ENCODE measurements at regions not wholly inside any gene's neighbourhood (a gene's known extent, or its start where the extent isn't known, plus 50 kb on each side); places are given as distances from the start of the nearest gene placed in this dataset.

- ATAC-seq (no peak), DNase-seq (no peak)
- Histone ChIP-seq H3K9me3 (no peaks in the 10 kb centered on the region), H3K36me3 (no peaks in the 10 kb centered on the region), H3K4me3 (no peak overlapping the region), H3K27me3 (no peaks in the 10 kb centered on the region), H3K4me1 (no peaks in the 10 kb centered on the region), H3K27ac (no peak overlapping the region)
- intact Hi-C loops (cut with DNase I), result no loop called here
- WGBS (ENCODE audit: insufficient coverage, low coverage, low lambda C conversion rate, missing lambda C conversion rate), result 44% methylated on average over 5 of the region's 7 CpGs
- no peak for TF ChIP-seq CTCF (IDR thresholded peaks at IDR 0.05)
- TF ChIP-seq POLR2A (IDR thresholded peaks at IDR 0.05), result no peak
Measured at GRCh38 chr10:130553826-130554225, 417.6 kb downstream of the GLRX3 start.

- Histone ChIP-seq H3K27ac (no peak overlapping the region), H3K4me1 (no peaks in the 10 kb centered on the region), H3K9me3 (no peaks in the 10 kb centered on the region), H3K27me3 (no peaks in the 10 kb centered on the region), H3K4me3 (no peak overlapping the region), H3K36me3 (no peaks in the 10 kb centered on the region)
- no peak for TF ChIP-seq CTCF (IDR thresholded peaks at IDR 0.05)
- no peak for TF ChIP-seq POLR2A (IDR thresholded peaks at IDR 0.05)
- ATAC-seq (no peak), DNase-seq (no peak)
- intact Hi-C loops (cut with DNase I), result no loop called here
- WGBS (ENCODE audit: insufficient coverage, low coverage, low lambda C conversion rate, missing lambda C conversion rate), result 53% methylated on average over 11 of the region's 14 CpGs
Measured at GRCh38 chr10:130554701-130555410, 418.7 kb downstream of the GLRX3 start.

- Histone ChIP-seq H3K36me3 (no peaks in the 10 kb centered on the region), H3K9me3 (no peaks in the 10 kb centered on the region), H3K27me3 (no peaks in the 10 kb centered on the region), H3K4me1 (no peaks in the 10 kb centered on the region), H3K27ac (no peak overlapping the region), H3K4me3 (no peak overlapping the region)
- no peak for DNase-seq
- WGBS (ENCODE audit: insufficient coverage, low coverage, low lambda C conversion rate, missing lambda C conversion rate), result 29% methylated on average over 4 of the region's 7 CpGs
- intact Hi-C loops (cut with DNase I), result no loop called here
- TF ChIP-seq POLR2A (IDR thresholded peaks at IDR 0.05), result no peak
- ATAC-seq, result no peak
Measured at GRCh38 chr10:130555411-130555750, 419.2 kb downstream of the GLRX3 start.

GRCh38 chr10:130557181-130557845 lies 421.1 kb downstream of the GLRX3 start:
- intact Hi-C loops (cut with DNase I), result no loop called here
- H3K36me3 ChIP-seq, result no peaks in the 10 kb centered on the region
- no peaks in the 10 kb centered on the region for H3K4me1 ChIP-seq
- H3K27ac ChIP-seq, result no peak overlapping the region
- no peak for ATAC-seq
- no peaks in the 10 kb centered on the region for H3K9me3 ChIP-seq
- WGBS (ENCODE audit: insufficient coverage, low coverage, low lambda C conversion rate, missing lambda C conversion rate), result 42% methylated on average over 4 of the region's 8 CpGs
- DNase-seq, result no peak
- TF ChIP-seq CTCF (IDR thresholded peaks at IDR 0.05), result no peak
- no peak for TF ChIP-seq POLR2A (IDR thresholded peaks at IDR 0.05)
- H3K27me3 ChIP-seq, result no peaks in the 10 kb centered on the region
- no peak overlapping the region for H3K4me3 ChIP-seq

- no peak overlapping the region for H3K27ac ChIP-seq
- TF ChIP-seq CTCF (IDR thresholded peaks at IDR 0.05) (no peak), POLR2A (IDR thresholded peaks at IDR 0.05) (no peak)
- H3K9me3 ChIP-seq, result no peaks in the 10 kb centered on the region
- no peak overlapping the region for H3K4me3 ChIP-seq
- H3K27me3 ChIP-seq, result no peaks in the 10 kb centered on the region
- no peaks in the 10 kb centered on the region for H3K36me3 ChIP-seq
- no peaks in the 10 kb centered on the region for H3K4me1 ChIP-seq
- ATAC-seq (no peak), DNase-seq (no peak)
- intact Hi-C loops (cut with DNase I), result no loop called here
- WGBS (ENCODE audit: insufficient coverage, low coverage, low lambda C conversion rate, missing lambda C conversion rate), result 54% methylated on average over 9 of the region's 11 CpGs
Measured at GRCh38 chr10:130558746-130559546, 422.8 kb downstream of the GLRX3 start.

All from right lobe of liver (tissue), 6 donors.